CD14-positive monocyte (primary cell): ENCODE measurements at regions not wholly inside any gene's neighbourhood (a gene's known extent, or its start where the extent isn't known, plus 50 kb on each side); places are given as distances from the start of the nearest gene placed in this dataset.

ENCODE experiments used
- DNase-seq, 3 donors: peaks; one replicate each; pipeline ENCODE4 v3.0.0-alpha.2; 2011 to 2022
- H2AFZ ChIP-seq: 2 replicates; pipeline ENCODE4 v1.6.0; 2012; ENCODE audit warnings: mild to moderate bottlenecking, low read depth, low read length, inconsistent platforms; ENCODE audit not compliant: insufficient read depth, poor library complexity, severe bottlenecking
- H3K27ac ChIP-seq, 2 donors: 1 replicate in 1 of 2; 2 replicates in 1 of 2; pipeline ENCODE4 v1.5.1; 2012 to 2013; ENCODE audit warnings: low read length in 2 of 2, control low read depth in 1 of 2, inconsistent platforms in 1 of 2, low read depth in 1 of 2, mild to moderate bottlenecking in 1 of 2
- H3K27me3 ChIP-seq, 2 donors: one replicate each; pipeline versions ENCODE4 v1.6.0 to v1.6.1; 2011 to 2013; ENCODE audit warnings: low read length in 2 of 2; ENCODE audit not compliant: control insufficient read depth in 2 of 2, insufficient read depth in 2 of 2
- H3K36me3 ChIP-seq, 2 donors: replicated peaks in 1 of 2; 1 replicate in 1 of 2; 2 replicates in 1 of 2; pipeline versions ENCODE4 v1.5.1 to v1.6.1; 2012 to 2013; ENCODE audit warnings: low read length in 2 of 2, control low read depth in 1 of 2, inconsistent platforms in 1 of 2, mild to moderate bottlenecking in 1 of 2; ENCODE audit not compliant: insufficient read depth in 2 of 2, control insufficient read depth in 1 of 2
- H3K4me1 ChIP-seq, 2 donors: 1 replicate in 1 of 2; 2 replicates in 1 of 2; pipeline versions ENCODE4 v1.5.1 to v1.6.1; 2012 to 2013; ENCODE audit warnings: low read length in 2 of 2, control low read depth in 1 of 2, inconsistent platforms in 1 of 2, mild to moderate bottlenecking in 1 of 2, moderate library complexity in 1 of 2; ENCODE audit not compliant: insufficient read depth in 2 of 2, control insufficient read depth in 1 of 2
- H3K4me2 ChIP-seq: replicated peaks from 2 replicates; pipeline ENCODE3; 2012; ENCODE audit warnings: low read length, moderate library complexity, mild to moderate bottlenecking; ENCODE audit not compliant: poor library complexity, severe bottlenecking; ENCODE audit errors: extremely low read depth
- H3K4me3 ChIP-seq, 3 experiments: fragments of 200-600 bp in 1 of 3; sonication (generic) in 1 of 3; replicated peaks in 1 of 3; 1 replicate in 2 of 3; 2 replicates in 1 of 3; pipeline ENCODE4 v1.5.1; 2011 to 2013; ENCODE audit warnings: low read length in 3 of 3, mild to moderate bottlenecking in 3 of 3, control low read depth in 2 of 3, low read depth in 2 of 3, inconsistent platforms in 1 of 3, moderate library complexity in 1 of 3
- H3K79me2 ChIP-seq: 2 replicates; pipeline ENCODE4 v1.6.0; 2012; ENCODE audit warnings: mild to moderate bottlenecking, control low read depth, inconsistent platforms, low read length, moderate library complexity; ENCODE audit not compliant: insufficient read depth
- H3K9ac ChIP-seq: 2 replicates; pipeline ENCODE4 v1.6.0; 2017; ENCODE audit warnings: low read length, mild to moderate bottlenecking; ENCODE audit not compliant: insufficient read depth, poor library complexity, severe bottlenecking
- H3K9me3 ChIP-seq, 2 donors: replicated peaks in 1 of 2; 1 replicate in 1 of 2; 2 replicates in 1 of 2; pipeline versions ENCODE4 v1.5.1 to v1.6.1; 2012 to 2013; ENCODE audit warnings: low read length in 2 of 2, control low read depth in 1 of 2; ENCODE audit not compliant: control insufficient read depth in 1 of 2, insufficient read depth in 1 of 2
- H4K20me1 ChIP-seq: 2 replicates; pipeline ENCODE4 v1.6.0; 2012; ENCODE audit warnings: mild to moderate bottlenecking, low read length, control low read depth, moderate library complexity; ENCODE audit not compliant: insufficient read depth
- H3K27ac Mint-ChIP-seq, 7 donors: one replicate each; pipeline ENCODE4 v1.8.0; 2020; ENCODE audit warnings: mild to moderate bottlenecking in 7 of 7, mixed read lengths in 7 of 7, moderate library complexity in 6 of 7, inconsistent platforms in 2 of 7
- H3K27me3 Mint-ChIP-seq, 3 donors: one replicate each; pipeline ENCODE4 v1.8.0; 2021 to 2022; ENCODE audit warnings: low read depth in 3 of 3, mild to moderate bottlenecking in 3 of 3, mixed read lengths in 3 of 3, moderate library complexity in 3 of 3, inconsistent platforms in 1 of 3
- H3K36me3 Mint-ChIP-seq, 2 donors: one replicate each; pipeline ENCODE4 v1.8.0; 2020; ENCODE audit warnings: mixed read lengths in 2 of 2, inconsistent platforms in 1 of 2, mild to moderate bottlenecking in 1 of 2
- H3K4me1 Mint-ChIP-seq: one replicate; pipeline ENCODE4 v1.8.0; 2020; ENCODE audit warnings: mild to moderate bottlenecking, mixed read lengths
- H3K4me3 Mint-ChIP-seq, 2 donors: one replicate each; pipeline ENCODE4 v1.8.0; 2020; ENCODE audit warnings: mild to moderate bottlenecking in 2 of 2, mixed read lengths in 2 of 2, moderate library complexity in 1 of 2
- H3K9me3 Mint-ChIP-seq, 7 donors: one replicate each; pipeline ENCODE4 v1.8.0; 2020 to 2022; ENCODE audit warnings: mixed read lengths in 7 of 7, mild to moderate bottlenecking in 6 of 7, moderate library complexity in 6 of 7, inconsistent platforms in 2 of 7
- CTCF ChIP-seq: fragments of 200-600 bp; IDR thresholded peaks from one replicate; pipeline ENCODE4 v1.8.0; 2022; ENCODE audit warnings: antibody characterized with exemption, mild to moderate bottlenecking
- WGBS: methylation state at CpG from one replicate; pipeline ENCODE4 v1.1.5; 2013; ENCODE audit warnings: missing lambda C conversion rate; ENCODE audit not compliant: insufficient coverage; 5-methylcytosine and 5-hydroxymethylcytosine counted together
- intact Hi-C, 2 donors: fragments of 100-400 bp; cut with micrococcal nuclease; formaldehyde crosslinking; loops; one replicate each; pipeline versions ENCODE4 v1.15.0 to v1.15.1; 2023

- peaks cover 3 to 10% (median 5%) of the 10 kb centered on the region in 3 donors for H3K27me3 Mint-ChIP-seq
- Histone ChIP-seq H3K9ac (no peak overlapping the region), H3K4me1 (peaks cover 13 to 14% of the 10 kb centered on the region in 2 donors), H3K36me3 (no peaks in the 10 kb centered on the region), H4K20me1 (no peaks in the 10 kb centered on the region), H3K4me2 (no peak overlapping the region), H3K9me3 (no peaks in the 10 kb centered on the region), H2AFZ (peak overlapping the region; percentile 4), H3K4me3 (no peak overlapping the region), H3K27me3 (no peaks in the 10 kb centered on the region), H3K79me2 (no peaks in the 10 kb centered on the region), H3K27ac (no peak overlapping the region)
- peak overlapping the region in 1 of 7 donors; percentile 10 for H3K27ac Mint-ChIP-seq
- 71% methylated on average over 5 of the region's 9 CpGs for WGBS
- peak; percentile 23 to 44 (median 26) for DNase-seq
- no peaks in the 10 kb centered on the region for H3K9me3 Mint-ChIP-seq
- H3K4me1 Mint-ChIP-seq, result peaks cover 13% of the 10 kb centered on the region
- H3K4me3 Mint-ChIP-seq, result peak overlapping the region in 1 of 2 donors; percentile 56
- intact Hi-C loops, result no loop called here
- H3K36me3 Mint-ChIP-seq, result no peaks in the 10 kb centered on the region
- TF ChIP-seq CTCF, result no peak
Observed at GRCh38 chr1:9439074-9439761, 100.0 kb upstream of the SLC25A33 start.

DNA sequence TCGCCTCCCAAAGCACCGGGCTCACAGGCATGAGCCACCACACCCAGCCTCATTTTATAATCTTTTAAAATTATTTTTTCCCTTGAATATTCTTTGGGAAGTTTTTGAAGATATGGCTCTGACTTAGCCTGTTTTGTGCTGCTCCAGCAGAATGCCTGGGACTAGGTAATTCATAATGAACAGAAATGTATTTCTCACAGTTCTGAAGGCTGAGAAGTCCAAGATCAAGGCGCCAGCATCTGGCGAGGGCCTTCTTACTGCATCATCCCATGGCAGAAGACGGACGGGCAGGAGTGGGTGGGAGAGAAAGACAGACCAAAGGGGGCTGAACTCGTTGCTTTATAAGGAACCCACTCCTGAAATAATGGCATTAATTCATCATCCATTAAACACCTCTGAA lies 99.0 kb upstream of the SLC25A33 start:
- Histone ChIP-seq H3K79me2 (no peaks in the 10 kb centered on the region), H3K27me3 (no peaks in the 10 kb centered on the region), H2AFZ (no peak overlapping the region), H3K9ac (no peak overlapping the region), H3K36me3 (no peaks in the 10 kb centered on the region), H3K4me3 (no peak overlapping the region), H3K4me2 (no peak overlapping the region), H3K27ac (no peak overlapping the region), H3K9me3 (no peaks in the 10 kb centered on the region), H4K20me1 (no peaks in the 10 kb centered on the region), H3K4me1 (peaks cover 13 to 14% of the 10 kb centered on the region in 2 donors)
- no CpG with 5 or more reads among the region's 7 CpGs for WGBS
- peaks cover 3 to 10% (median 6%) of the 10 kb centered on the region in 3 donors for H3K27me3 Mint-ChIP-seq
- intact Hi-C loops, result no loop called here
- peak overlapping the region in 1 of 7 donors; percentile 3 for H3K27ac Mint-ChIP-seq
- peaks cover 13% of the 10 kb centered on the region for H3K4me1 Mint-ChIP-seq
- H3K36me3 Mint-ChIP-seq, result no peaks in the 10 kb centered on the region
- TF ChIP-seq CTCF, result no peak
- DNase-seq, result no peak
- no peaks in the 10 kb centered on the region for H3K9me3 Mint-ChIP-seq
- no peak overlapping the region for H3K4me3 Mint-ChIP-seq
